ENCODE measurements at regions not wholly inside any gene's neighbourhood (a gene's known extent, or its start where the extent isn't known, plus 50 kb on each side); places are given as distances from the start of the nearest gene placed in this dataset.

GRCh38 chr15:93694033-93694432, 537.3 kb upstream of the MCTP2 start:
- H3K4me3 ChIP-seq (ENCODE audit: low read depth, low read length), result no peak overlapping the region
- DNase-seq (ENCODE audit: low read depth), result no peak
- no peak for TF ChIP-seq CTCF (IDR thresholded peaks at IDR 0.05; ENCODE audit: insufficient read depth, low read length)

- H3K4me3 ChIP-seq (ENCODE audit: low read depth, low read length), result no peak overlapping the region
- no peak for TF ChIP-seq CTCF (IDR thresholded peaks at IDR 0.05; ENCODE audit: insufficient read depth, low read length)
- DNase-seq (ENCODE audit: low read depth), result no peak
Observed at GRCh38 chr15:93683651-93684050, 547.7 kb upstream of the MCTP2 start.

- DNase-seq (ENCODE audit: low read depth), result no peak
- no peak for TF ChIP-seq CTCF (IDR thresholded peaks at IDR 0.05; ENCODE audit: insufficient read depth, low read length)
- no peak overlapping the region for H3K4me3 ChIP-seq (ENCODE audit: low read depth, low read length)
Observed at GRCh38 chr15:93671387-93671943, 559.9 kb upstream of the MCTP2 start.

GRCh38 chr15:93670931-93671330, 560.4 kb upstream of the MCTP2 start:
- no peak for TF ChIP-seq CTCF (IDR thresholded peaks at IDR 0.05; ENCODE audit: insufficient read depth, low read length)
- no peak overlapping the region for H3K4me3 ChIP-seq (ENCODE audit: low read depth, low read length)
- no peak for DNase-seq (ENCODE audit: low read depth)

- no peak overlapping the region for H3K4me3 ChIP-seq (ENCODE audit: low read depth, low read length)
- no peak for DNase-seq (ENCODE audit: low read depth)
Observed at GRCh38 chr15:93664213-93664956, 567.0 kb upstream of the MCTP2 start.

GRCh38 chr15:93662162-93662885, 569.0 kb upstream of the MCTP2 start:
- DNase-seq (ENCODE audit: low read depth), result no peak
- H3K4me3 ChIP-seq (ENCODE audit: low read depth, low read length), result no peak overlapping the region
- no peak for TF ChIP-seq CTCF (IDR thresholded peaks at IDR 0.05; ENCODE audit: insufficient read depth, low read length)

More at GRCh38 chr15:93664213-93664956, 567.0 kb upstream of the MCTP2 start:
- no peak for TF ChIP-seq CTCF (IDR thresholded peaks at IDR 0.05; ENCODE audit: insufficient read depth, low read length)
